Activated B cell treated with CpG ODN at 0.5 μM for 24 hours (primary cell): ENCODE measurements at regions not wholly inside any gene's neighbourhood (a gene's known extent, or its start where the extent isn't known, plus 50 kb on each side); places are given as distances from the start of the nearest gene placed in this dataset.

Experiments
- ATAC-seq: fragments of 200-7000 bp; cut with Tn5 transposase; one replicate; pipeline ENCODE4 v1.10.0; 2021; ENCODE audit warnings: low read depth, mild to moderate bottlenecking, moderate library complexity
- CTCF ChIA-PET: fragments of 350-600 bp; sonication (Branson Sonifier 250); formaldehyde crosslinking; loops from one replicate; lab custom pipeline; 2021; ENCODE audit warnings: antibody characterized with exemption; lab: Charles Lee
- POLR2A ChIA-PET: fragments of 350-600 bp; sonication (Branson Sonifier 250); formaldehyde crosslinking; loops from one replicate; lab custom pipeline; 2021; ENCODE audit warnings: antibody characterized with exemption; lab: Charles Lee
- DNase-seq: peaks from one replicate; pipeline ENCODE4 v3.0.0; 2022
- H3K27ac Mint-ChIP-seq: one replicate; pipeline ENCODE4 v1.8.0; 2020; ENCODE audit warnings: mixed read lengths
- H3K27me3 Mint-ChIP-seq: one replicate; pipeline ENCODE4 v1.8.0; 2021; ENCODE audit warnings: mixed read lengths
- H3K36me3 Mint-ChIP-seq: one replicate; pipeline ENCODE4 v1.8.0; 2021; ENCODE audit warnings: low read depth, mixed read lengths
- H3K4me1 Mint-ChIP-seq: one replicate; pipeline ENCODE4 v1.8.0; 2021; ENCODE audit warnings: mixed read lengths
- H3K4me3 Mint-ChIP-seq: one replicate; pipeline ENCODE4 v1.8.0; 2020; ENCODE audit warnings: mild to moderate bottlenecking, mixed read lengths
- H3K9me3 Mint-ChIP-seq: one replicate; pipeline ENCODE4 v1.8.0; 2020; ENCODE audit warnings: mixed read lengths
- intact Hi-C: fragments of 100-400 bp; cut with micrococcal nuclease; formaldehyde crosslinking; loops from one replicate; pipeline ENCODE4 v1.15.1; 2024
- TF ChIP-seq, protein P1 (sequence below): fragments of 200-600 bp; IDR thresholded peaks from one replicate; pipeline ENCODE4 v1.8.0; 2022; ENCODE audit warnings: antibody characterized with exemption, mild to moderate bottlenecking

- Mint-ChIP-seq H3K4me1 (no peaks in the 10 kb centered on the region), H3K4me3 (no peak overlapping the region), H3K27me3 (no peaks in the 10 kb centered on the region), H3K27ac (no peak overlapping the region), H3K36me3 (no peaks in the 10 kb centered on the region), H3K9me3 (peaks cover 2% of the 10 kb centered on the region)
- ATAC-seq (no peak), DNase-seq (no peak)
- ChIA-PET POLR2A (no interaction called here), CTCF (interaction anchor here (0.6 kb wide), 1 partner anchor 95 kb away, joined by 3 read pairs; no protein-coding TSS in a partner anchor)
- intact Hi-C loops, result no loop called here
- TF ChIP-seq, protein P1, sequence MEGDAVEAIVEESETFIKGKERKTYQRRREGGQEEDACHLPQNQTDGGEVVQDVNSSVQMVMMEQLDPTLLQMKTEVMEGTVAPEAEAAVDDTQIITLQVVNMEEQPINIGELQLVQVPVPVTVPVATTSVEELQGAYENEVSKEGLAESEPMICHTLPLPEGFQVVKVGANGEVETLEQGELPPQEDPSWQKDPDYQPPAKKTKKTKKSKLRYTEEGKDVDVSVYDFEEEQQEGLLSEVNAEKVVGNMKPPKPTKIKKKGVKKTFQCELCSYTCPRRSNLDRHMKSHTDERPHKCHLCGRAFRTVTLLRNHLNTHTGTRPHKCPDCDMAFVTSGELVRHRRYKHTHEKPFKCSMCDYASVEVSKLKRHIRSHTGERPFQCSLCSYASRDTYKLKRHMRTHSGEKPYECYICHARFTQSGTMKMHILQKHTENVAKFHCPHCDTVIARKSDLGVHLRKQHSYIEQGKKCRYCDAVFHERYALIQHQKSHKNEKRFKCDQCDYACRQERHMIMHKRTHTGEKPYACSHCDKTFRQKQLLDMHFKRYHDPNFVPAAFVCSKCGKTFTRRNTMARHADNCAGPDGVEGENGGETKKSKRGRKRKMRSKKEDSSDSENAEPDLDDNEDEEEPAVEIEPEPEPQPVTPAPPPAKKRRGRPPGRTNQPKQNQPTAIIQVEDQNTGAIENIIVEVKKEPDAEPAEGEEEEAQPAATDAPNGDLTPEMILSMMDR, result no peak
These were observed 1307.5 kb downstream of the GRIK2 start for GRCh38 chr6:102701019-102701418.

DNA sequence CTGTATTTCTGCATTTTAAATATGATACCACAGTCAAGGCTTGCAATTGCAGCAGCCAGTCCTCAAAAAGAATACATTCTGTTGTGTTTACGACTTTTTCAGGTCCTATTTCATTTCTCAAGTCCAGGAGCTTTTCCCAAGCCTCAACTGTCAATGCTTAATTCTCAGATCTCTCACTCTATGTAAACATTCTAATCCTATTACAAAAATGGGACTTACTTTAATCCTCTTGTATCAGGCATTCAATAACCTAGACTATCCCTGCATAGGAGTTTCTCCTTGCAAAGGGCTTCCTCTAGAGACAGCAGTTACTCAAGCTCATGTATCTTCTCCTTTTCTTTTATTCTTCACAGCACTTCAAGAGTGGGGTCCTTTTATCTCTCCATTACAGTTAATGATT is 1293.0 kb downstream of the GRIK2 start:
- CTCF ChIA-PET, result no interaction called here
- intact Hi-C loops, result no loop called here
- POLR2A ChIA-PET, result no interaction called here
- H3K27ac Mint-ChIP-seq, result no peak overlapping the region
- ATAC-seq, result no peak
- no peaks in the 10 kb centered on the region for H3K27me3 Mint-ChIP-seq
- no peaks in the 10 kb centered on the region for H3K36me3 Mint-ChIP-seq
- H3K4me1 Mint-ChIP-seq, result no peaks in the 10 kb centered on the region
- TF ChIP-seq, protein P1, result no peak
- no peak overlapping the region for H3K4me3 Mint-ChIP-seq
- H3K9me3 Mint-ChIP-seq, result peaks cover 4% of the 10 kb centered on the region
- no peak for DNase-seq

DNA sequence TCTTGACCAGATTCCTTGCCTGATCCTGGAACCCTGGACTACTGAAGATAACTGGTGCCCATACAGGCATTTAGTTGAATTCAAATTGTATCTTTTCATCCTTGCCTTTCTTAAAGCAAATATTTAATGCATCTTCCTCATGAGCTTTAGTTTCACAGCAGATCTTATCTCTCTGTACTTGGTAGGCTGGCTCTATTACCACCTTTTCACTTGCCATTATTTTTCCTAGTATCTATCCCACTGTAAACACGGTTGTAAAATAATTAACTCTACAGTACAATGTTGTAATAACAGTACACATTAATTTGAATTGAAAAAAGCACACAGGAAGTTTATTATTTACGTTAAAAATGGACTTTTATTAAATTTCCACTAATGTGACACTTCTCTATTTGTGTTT is 1286.9 kb downstream of the GRIK2 start:
- intact Hi-C loops, result no loop called here
- ATAC-seq (no peak), DNase-seq (no peak)
- POLR2A ChIA-PET, result no interaction called here
- Mint-ChIP-seq H3K4me1 (no peaks in the 10 kb centered on the region), H3K27me3 (no peaks in the 10 kb centered on the region), H3K9me3 (no peaks in the 10 kb centered on the region), H3K36me3 (no peaks in the 10 kb centered on the region), H3K4me3 (no peak overlapping the region), H3K27ac (no peak overlapping the region)
- TF ChIP-seq, protein P1, result no peak
- CTCF ChIA-PET, result no interaction called here

DNA sequence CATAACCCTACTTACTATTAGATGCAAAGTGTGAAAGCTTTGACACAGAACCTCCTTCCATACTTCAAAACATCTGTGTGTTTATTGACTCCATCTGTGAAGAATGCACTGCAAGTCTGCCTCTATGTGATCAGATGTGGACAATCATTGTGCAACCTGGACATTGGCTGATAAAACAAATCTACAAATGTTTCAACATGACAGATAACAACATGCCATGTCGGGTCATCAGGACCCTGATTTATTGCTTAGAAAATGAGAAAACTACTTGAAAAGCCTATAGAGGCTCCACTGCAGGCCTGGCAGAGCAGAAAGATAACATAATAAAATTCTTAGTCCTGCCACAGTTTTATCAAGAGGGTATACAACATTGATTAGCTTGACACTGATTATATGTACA is 1286.4 kb downstream of the GRIK2 start:
- CTCF ChIA-PET, result no interaction called here
- TF ChIP-seq, protein P1, result no peak
- no peaks in the 10 kb centered on the region for H3K36me3 Mint-ChIP-seq
- DNase-seq, result no peak
- POLR2A ChIA-PET, result no interaction called here
- no peak overlapping the region for H3K4me3 Mint-ChIP-seq
- no peaks in the 10 kb centered on the region for H3K4me1 Mint-ChIP-seq
- H3K27me3 Mint-ChIP-seq, result no peaks in the 10 kb centered on the region
- H3K9me3 Mint-ChIP-seq, result no peaks in the 10 kb centered on the region
- intact Hi-C loops, result no loop called here
- H3K27ac Mint-ChIP-seq, result no peak overlapping the region
- no peak for ATAC-seq

GRCh38 chr6:102677225-102677624 is 1283.7 kb downstream of the GRIK2 start:
- ATAC-seq (no peak), DNase-seq (no peak)
- Mint-ChIP-seq H3K27me3 (no peaks in the 10 kb centered on the region), H3K9me3 (no peaks in the 10 kb centered on the region), H3K4me3 (no peak overlapping the region), H3K27ac (no peak overlapping the region), H3K36me3 (no peaks in the 10 kb centered on the region), H3K4me1 (no peaks in the 10 kb centered on the region)
- TF ChIP-seq, protein P1, result no peak
- intact Hi-C loops, result no loop called here
- ChIA-PET CTCF (no interaction called here), POLR2A (no interaction called here)
